ENCODE measurements at regions not wholly inside any gene's neighbourhood (a gene's known extent, or its start where the extent isn't known, plus 50 kb on each side); places are given as distances from the start of the nearest gene placed in this dataset.

DNA sequence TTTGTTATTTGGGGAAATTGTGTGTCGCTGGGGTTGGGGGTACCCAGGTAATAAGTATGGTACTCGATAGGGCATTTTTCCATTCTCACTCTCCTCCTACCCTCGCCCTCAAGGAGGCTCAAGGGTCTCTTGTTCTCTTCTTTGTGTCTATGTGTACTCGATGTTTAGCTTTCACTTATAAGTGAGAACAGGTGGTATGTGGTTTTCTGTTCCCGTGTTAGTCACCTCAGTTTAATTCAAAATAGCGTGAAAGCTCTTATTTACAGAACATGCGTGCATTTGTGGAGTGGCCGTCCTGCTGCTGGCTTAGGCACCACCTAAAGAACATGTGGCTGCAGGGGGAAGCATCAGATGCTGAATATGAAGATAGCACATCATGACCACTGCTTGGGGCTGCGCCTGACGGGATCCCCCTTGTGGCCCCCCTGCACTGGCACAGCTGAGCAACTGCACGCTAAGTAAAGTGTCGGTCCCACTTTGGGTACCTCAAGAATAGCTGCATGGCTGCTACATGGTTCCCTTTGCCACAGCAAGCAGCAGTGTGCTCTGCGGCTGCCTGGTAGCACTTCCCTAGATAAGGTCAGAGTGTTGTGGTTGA, 569.0 kb downstream of the DCDC2C start:
- H3K4me2 ChIP-seq (ENCODE audit: low read depth, low read length, poor library complexity, severe bottlenecking) = no peak overlapping the region
- no peaks in the 10 kb centered on the region for H3K9me3 ChIP-seq (ENCODE audit: insufficient read depth, low read depth, low read length)
- no peak overlapping the region for H3K9ac ChIP-seq (ENCODE audit: low read depth, low read length, poor library complexity, severe bottlenecking)
- H2AFZ ChIP-seq (ENCODE audit: low read length) = no peak overlapping the region
- no peaks in the 10 kb centered on the region for H3K27me3 ChIP-seq (ENCODE audit: insufficient read depth, low read length, poor library complexity, severe bottlenecking)
- no peaks in the 10 kb centered on the region for H4K20me1 ChIP-seq (ENCODE audit: insufficient read depth, low read length, poor library complexity, severe bottlenecking)
- H3K79me2 ChIP-seq (ENCODE audit: insufficient read depth, low read length) = no peaks in the 10 kb centered on the region
- no peaks in the 10 kb centered on the region for H3F3A ChIP-seq (ENCODE audit: low read depth)
- no peaks in the 10 kb centered on the region for H3K4me1 ChIP-seq (ENCODE audit: insufficient read depth, low read length, poor library complexity, severe bottlenecking)
- TF ChIP-seq EZH2phosphoT487 (IDR thresholded peaks at IDR 0.05; ENCODE audit: borderline replicate concordance) = no peak
- TF ChIP-seq, protein P1, sequence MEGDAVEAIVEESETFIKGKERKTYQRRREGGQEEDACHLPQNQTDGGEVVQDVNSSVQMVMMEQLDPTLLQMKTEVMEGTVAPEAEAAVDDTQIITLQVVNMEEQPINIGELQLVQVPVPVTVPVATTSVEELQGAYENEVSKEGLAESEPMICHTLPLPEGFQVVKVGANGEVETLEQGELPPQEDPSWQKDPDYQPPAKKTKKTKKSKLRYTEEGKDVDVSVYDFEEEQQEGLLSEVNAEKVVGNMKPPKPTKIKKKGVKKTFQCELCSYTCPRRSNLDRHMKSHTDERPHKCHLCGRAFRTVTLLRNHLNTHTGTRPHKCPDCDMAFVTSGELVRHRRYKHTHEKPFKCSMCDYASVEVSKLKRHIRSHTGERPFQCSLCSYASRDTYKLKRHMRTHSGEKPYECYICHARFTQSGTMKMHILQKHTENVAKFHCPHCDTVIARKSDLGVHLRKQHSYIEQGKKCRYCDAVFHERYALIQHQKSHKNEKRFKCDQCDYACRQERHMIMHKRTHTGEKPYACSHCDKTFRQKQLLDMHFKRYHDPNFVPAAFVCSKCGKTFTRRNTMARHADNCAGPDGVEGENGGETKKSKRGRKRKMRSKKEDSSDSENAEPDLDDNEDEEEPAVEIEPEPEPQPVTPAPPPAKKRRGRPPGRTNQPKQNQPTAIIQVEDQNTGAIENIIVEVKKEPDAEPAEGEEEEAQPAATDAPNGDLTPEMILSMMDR (conservative IDR thresholded peaks at IDR 0.05; ENCODE audit: low read length) = no peak
- no peaks in the 10 kb centered on the region for H3K9me2 ChIP-seq (replicated peaks; ENCODE audit: low read depth, low read length)
- no peak overlapping the region for H3K4me3 ChIP-seq (ENCODE audit: low read length, poor library complexity, severe bottlenecking)
- H3K36me3 ChIP-seq (ENCODE audit: insufficient read depth, low read length) = no peaks in the 10 kb centered on the region

DNA sequence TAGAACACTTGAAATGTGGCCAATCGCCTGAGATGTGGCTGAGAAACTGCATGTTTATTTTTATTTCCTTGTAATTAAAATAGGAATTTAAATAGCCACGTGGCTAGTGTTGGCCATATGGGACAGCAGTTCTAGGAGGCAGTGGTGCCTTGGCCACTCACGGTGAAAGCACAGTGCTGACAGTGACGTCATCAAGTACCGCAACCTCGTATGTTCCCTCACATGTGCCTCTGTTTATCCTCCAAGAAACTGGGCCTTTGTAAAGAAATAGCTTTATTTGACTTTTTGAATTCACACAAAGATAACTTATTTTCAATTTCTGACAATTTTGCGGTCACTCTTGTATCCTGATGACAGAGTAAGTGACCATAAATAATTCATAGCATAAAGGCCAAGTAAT, 575.0 kb downstream of the DCDC2C start:
- no peaks in the 10 kb centered on the region for H3K27me3 ChIP-seq (ENCODE audit: insufficient read depth, low read length, poor library complexity, severe bottlenecking)
- no peaks in the 10 kb centered on the region for H3K4me1 ChIP-seq (ENCODE audit: insufficient read depth, low read length, poor library complexity, severe bottlenecking)
- no peaks in the 10 kb centered on the region for H3K36me3 ChIP-seq (ENCODE audit: insufficient read depth, low read length)
- no peak overlapping the region for H3K4me2 ChIP-seq (ENCODE audit: low read depth, low read length, poor library complexity, severe bottlenecking)
- no peak overlapping the region for H3K9ac ChIP-seq (ENCODE audit: low read depth, low read length, poor library complexity, severe bottlenecking)
- H3F3A ChIP-seq (ENCODE audit: low read depth) = no peaks in the 10 kb centered on the region
- no peaks in the 10 kb centered on the region for H3K9me2 ChIP-seq (replicated peaks; ENCODE audit: low read depth, low read length)
- H3K9me3 ChIP-seq (ENCODE audit: insufficient read depth, low read depth, low read length) = no peaks in the 10 kb centered on the region
- no peak for TF ChIP-seq EZH2phosphoT487 (IDR thresholded peaks at IDR 0.05; ENCODE audit: borderline replicate concordance)
- H4K20me1 ChIP-seq (ENCODE audit: insufficient read depth, low read length, poor library complexity, severe bottlenecking) = no peaks in the 10 kb centered on the region
- H3K4me3 ChIP-seq (ENCODE audit: low read length, poor library complexity, severe bottlenecking) = no peak overlapping the region
- no peaks in the 10 kb centered on the region for H3K79me2 ChIP-seq (ENCODE audit: insufficient read depth, low read length)
- no peak overlapping the region for H2AFZ ChIP-seq (ENCODE audit: low read length)

DNA sequence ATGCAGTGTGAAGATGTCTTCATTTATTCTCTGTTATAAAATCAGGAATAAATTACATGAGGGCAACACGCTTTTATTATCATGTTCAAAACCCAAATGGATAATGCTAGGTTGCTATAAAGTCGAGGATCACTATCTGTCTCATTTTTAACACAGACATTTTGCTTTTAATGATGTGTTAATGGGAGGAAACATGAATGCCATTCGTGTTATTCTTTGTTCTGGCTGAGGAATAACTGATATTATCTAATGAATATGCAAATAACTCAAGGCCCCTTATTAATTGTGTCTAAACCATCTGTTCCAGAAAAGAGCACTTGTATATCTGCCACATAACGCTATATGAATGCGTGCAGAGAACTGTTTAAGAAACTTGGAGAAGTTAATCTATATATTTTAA, 576.1 kb downstream of the DCDC2C start:
- H3F3A ChIP-seq (ENCODE audit: low read depth) = no peaks in the 10 kb centered on the region
- no peaks in the 10 kb centered on the region for H3K9me2 ChIP-seq (replicated peaks; ENCODE audit: low read depth, low read length)
- no peaks in the 10 kb centered on the region for H3K27me3 ChIP-seq (ENCODE audit: insufficient read depth, low read length, poor library complexity, severe bottlenecking)
- H3K79me2 ChIP-seq (ENCODE audit: insufficient read depth, low read length) = no peaks in the 10 kb centered on the region
- H4K20me1 ChIP-seq (ENCODE audit: insufficient read depth, low read length, poor library complexity, severe bottlenecking) = no peaks in the 10 kb centered on the region
- TF ChIP-seq, protein P1 (conservative IDR thresholded peaks at IDR 0.05; ENCODE audit: low read length) = no peak
- TF ChIP-seq EZH2phosphoT487 (IDR thresholded peaks at IDR 0.05; ENCODE audit: borderline replicate concordance) = no peak
- no peaks in the 10 kb centered on the region for H3K36me3 ChIP-seq (ENCODE audit: insufficient read depth, low read length)
- no peaks in the 10 kb centered on the region; the same call in 1 of the 2 replicates for H3K9me3 ChIP-seq (ENCODE audit: insufficient read depth, low read depth, low read length)
- H3K4me3 ChIP-seq (ENCODE audit: low read length, poor library complexity, severe bottlenecking) = no peak overlapping the region
- H3K9ac ChIP-seq (ENCODE audit: low read depth, low read length, poor library complexity, severe bottlenecking) = no peak overlapping the region
- H2AFZ ChIP-seq (ENCODE audit: low read length) = no peak overlapping the region
- no peaks in the 10 kb centered on the region for H3K4me1 ChIP-seq (ENCODE audit: insufficient read depth, low read length, poor library complexity, severe bottlenecking)
- H3K4me2 ChIP-seq (ENCODE audit: low read depth, low read length, poor library complexity, severe bottlenecking) = no peak overlapping the region

DNA sequence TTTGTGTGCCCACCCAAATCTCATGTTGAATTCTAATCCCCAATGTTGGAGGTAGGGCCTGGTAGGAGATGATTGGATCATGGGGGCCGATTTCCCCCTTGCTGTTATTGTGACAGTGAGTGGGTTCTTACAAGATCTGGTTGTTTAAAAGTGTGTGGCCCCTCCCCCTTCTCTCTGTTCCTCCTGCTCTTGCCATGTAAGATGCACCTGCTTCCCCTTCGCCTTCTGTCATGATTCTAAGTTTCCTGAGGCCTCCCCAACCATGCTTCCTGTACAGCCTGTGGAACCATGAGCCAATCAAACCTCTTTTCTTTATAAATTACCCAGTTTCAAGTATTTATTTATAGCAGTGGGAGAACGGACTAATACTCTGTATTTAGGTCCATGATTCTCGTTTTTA, 588.1 kb downstream of the DCDC2C start:
- H3K4me1 ChIP-seq (ENCODE audit: insufficient read depth, low read length, poor library complexity, severe bottlenecking) = no peaks in the 10 kb centered on the region
- no peak overlapping the region for H3K9ac ChIP-seq (ENCODE audit: low read depth, low read length, poor library complexity, severe bottlenecking)
- no peaks in the 10 kb centered on the region for H3K36me3 ChIP-seq (ENCODE audit: insufficient read depth, low read length)
- TF ChIP-seq, protein P1 (conservative IDR thresholded peaks at IDR 0.05; ENCODE audit: low read length) = no peak
- TF ChIP-seq EZH2phosphoT487 (IDR thresholded peaks at IDR 0.05; ENCODE audit: borderline replicate concordance) = no peak
- H3K9me3 ChIP-seq (ENCODE audit: insufficient read depth, low read depth, low read length) = no peaks in the 10 kb centered on the region
- no peaks in the 10 kb centered on the region for H3F3A ChIP-seq (ENCODE audit: low read depth)
- H3K27me3 ChIP-seq (ENCODE audit: insufficient read depth, low read length, poor library complexity, severe bottlenecking) = no peaks in the 10 kb centered on the region
- H3K79me2 ChIP-seq (ENCODE audit: insufficient read depth, low read length) = no peaks in the 10 kb centered on the region
- H3K4me3 ChIP-seq (ENCODE audit: low read length, poor library complexity, severe bottlenecking) = no peak overlapping the region
- no peak overlapping the region for H2AFZ ChIP-seq (ENCODE audit: low read length)
- no peaks in the 10 kb centered on the region for H4K20me1 ChIP-seq (ENCODE audit: insufficient read depth, low read length, poor library complexity, severe bottlenecking)
- no peak overlapping the region for H3K4me2 ChIP-seq (ENCODE audit: low read depth, low read length, poor library complexity, severe bottlenecking)
- H3K9me2 ChIP-seq (replicated peaks; ENCODE audit: low read depth, low read length) = no peaks in the 10 kb centered on the region
